Smooth muscle cell (in vitro differentiated cells): ENCODE measurements at regions not wholly inside any gene's neighbourhood (a gene's known extent, or its start where the extent isn't known, plus 50 kb on each side); places are given as distances from the start of the nearest gene placed in this dataset.

Experiments
- DNase-seq: peaks from one replicate; lab custom pipeline; 2025; ENCODE audit not compliant: unreplicated experiment; lab: John Stamatoyannopoulos, UW
- H2AFZ ChIP-seq: fragments of 200-600 bp; sonication (generic); 2 replicates; pipeline ENCODE4 v1.6.0; 2016; ENCODE audit warnings: antibody characterized with exemption, low read depth, mild to moderate bottlenecking
- H3F3A ChIP-seq: fragments of 200-600 bp; sonication (generic); 2 replicates; pipeline ENCODE4 v1.6.0; 2017; ENCODE audit warnings: antibody characterized with exemption, low read depth
- H3K27ac ChIP-seq: fragments of 200-600 bp; sonication (generic); 2 replicates; pipeline ENCODE4 v1.5.1; 2016; ENCODE audit warnings: low read depth, mild to moderate bottlenecking
- H3K27me3 ChIP-seq: fragments of 200-600 bp; sonication (generic); 2 replicates; pipeline ENCODE4 v1.6.1; 2016; ENCODE audit warnings: low read depth, mild to moderate bottlenecking
- H3K36me3 ChIP-seq: fragments of 200-600 bp; sonication (generic); 2 replicates; pipeline ENCODE4 v1.5.1; 2016; ENCODE audit warnings: low read depth
- H3K4me1 ChIP-seq: fragments of 200-600 bp; sonication (generic); 2 replicates; pipeline ENCODE4 v1.5.1; 2016; ENCODE audit warnings: low read depth
- H3K4me2 ChIP-seq: fragments of 200-600 bp; sonication (generic); 2 replicates; pipeline ENCODE4 v1.6.0; 2016; ENCODE audit warnings: mild to moderate bottlenecking
- H3K4me3 ChIP-seq: fragments of 200-600 bp; sonication (generic); 2 replicates; pipeline ENCODE4 v1.5.1; 2016; ENCODE audit warnings: mild to moderate bottlenecking
- H3K79me2 ChIP-seq: fragments of 200-600 bp; sonication (generic); 2 replicates; pipeline ENCODE4 v1.6.0; 2016; ENCODE audit warnings: low read depth, mild to moderate bottlenecking
- H3K9ac ChIP-seq: fragments of 200-600 bp; sonication (generic); 2 replicates; pipeline ENCODE4 v1.6.0; 2016; ENCODE audit warnings: low read depth
- H3K9me3 ChIP-seq: fragments of 200-600 bp; sonication (generic); replicated peaks from 2 replicates; pipeline ENCODE4 v1.5.1; 2016; ENCODE audit warnings: low read depth
- H4K20me1 ChIP-seq: fragments of 200-600 bp; sonication (generic); 2 replicates; pipeline ENCODE4 v1.6.0; 2016; ENCODE audit warnings: low read depth
- WGBS: methylation state at CpG from one replicate; pipeline ENCODE4 v1.1.7; 2016; ENCODE audit warnings: low lambda C conversion rate; 5-methylcytosine and 5-hydroxymethylcytosine counted together
- TF ChIP-seq, protein P1 (sequence below): fragments of 200-600 bp; sonication (generic); IDR thresholded peaks from 2 replicates; pipeline ENCODE4 v1.5.1; 2017; ENCODE audit warnings: borderline replicate concordance, mild to moderate bottlenecking, antibody characterized with exemption; ENCODE audit not compliant: insufficient read depth, poor library complexity, severe bottlenecking

GRCh38 chr2:225190987-225191386 lies 148.7 kb upstream of the DOCK10 start:
- TF ChIP-seq, protein P1, sequence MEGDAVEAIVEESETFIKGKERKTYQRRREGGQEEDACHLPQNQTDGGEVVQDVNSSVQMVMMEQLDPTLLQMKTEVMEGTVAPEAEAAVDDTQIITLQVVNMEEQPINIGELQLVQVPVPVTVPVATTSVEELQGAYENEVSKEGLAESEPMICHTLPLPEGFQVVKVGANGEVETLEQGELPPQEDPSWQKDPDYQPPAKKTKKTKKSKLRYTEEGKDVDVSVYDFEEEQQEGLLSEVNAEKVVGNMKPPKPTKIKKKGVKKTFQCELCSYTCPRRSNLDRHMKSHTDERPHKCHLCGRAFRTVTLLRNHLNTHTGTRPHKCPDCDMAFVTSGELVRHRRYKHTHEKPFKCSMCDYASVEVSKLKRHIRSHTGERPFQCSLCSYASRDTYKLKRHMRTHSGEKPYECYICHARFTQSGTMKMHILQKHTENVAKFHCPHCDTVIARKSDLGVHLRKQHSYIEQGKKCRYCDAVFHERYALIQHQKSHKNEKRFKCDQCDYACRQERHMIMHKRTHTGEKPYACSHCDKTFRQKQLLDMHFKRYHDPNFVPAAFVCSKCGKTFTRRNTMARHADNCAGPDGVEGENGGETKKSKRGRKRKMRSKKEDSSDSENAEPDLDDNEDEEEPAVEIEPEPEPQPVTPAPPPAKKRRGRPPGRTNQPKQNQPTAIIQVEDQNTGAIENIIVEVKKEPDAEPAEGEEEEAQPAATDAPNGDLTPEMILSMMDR: no peak
- Histone ChIP-seq H3K27me3 (no peaks in the 10 kb centered on the region), H3K4me2 (no peak overlapping the region), H3K4me3 (no peak overlapping the region), H2AFZ (no peak overlapping the region), H3K79me2 (no peaks in the 10 kb centered on the region), H3F3A (no peaks in the 10 kb centered on the region), H3K9me3 (no peaks in the 10 kb centered on the region), H3K9ac (no peak overlapping the region), H3K4me1 (no peaks in the 10 kb centered on the region), H4K20me1 (no peaks in the 10 kb centered on the region), H3K27ac (no peak overlapping the region), H3K36me3 (no peaks in the 10 kb centered on the region)
- 83% methylated on average over 1 of the region's 1 CpG for whole genome bisulfite sequencing
- no peak for DNase-seq

DNA sequence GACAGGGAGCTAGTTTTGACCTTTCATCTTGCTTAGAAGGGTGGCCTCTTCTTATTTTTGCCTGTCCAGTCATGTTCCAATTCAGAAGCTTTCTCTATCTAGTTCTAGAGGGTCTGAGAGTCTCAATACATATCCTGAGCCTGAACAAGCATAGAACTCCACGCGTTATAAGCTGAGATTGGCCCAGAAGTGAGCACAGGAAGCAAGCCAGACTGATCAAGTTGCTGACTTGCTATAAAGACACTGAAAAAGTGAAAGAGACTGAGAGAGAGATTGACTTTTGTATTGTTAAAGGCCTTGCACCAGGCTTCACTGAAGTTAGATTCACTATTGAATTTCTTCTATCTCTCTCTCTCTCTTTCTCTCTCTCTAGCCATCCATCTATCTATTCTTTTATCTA lies 142.7 kb upstream of the DOCK10 start:
- Histone ChIP-seq H3K27me3 (no peaks in the 10 kb centered on the region), H3K4me3 (no peak overlapping the region), H3K27ac (no peak overlapping the region), H3K79me2 (no peaks in the 10 kb centered on the region), H3K36me3 (no peaks in the 10 kb centered on the region), H3F3A (no peaks in the 10 kb centered on the region), H4K20me1 (no peaks in the 10 kb centered on the region), H2AFZ (no peak overlapping the region), H3K4me1 (no peaks in the 10 kb centered on the region), H3K4me2 (no peak overlapping the region), H3K9ac (no peak overlapping the region), H3K9me3 (no peaks in the 10 kb centered on the region)
- 60% methylated on average over 2 of the region's 2 CpGs for WGBS
- TF ChIP-seq, protein P1: no peak
- no peak for DNase-seq

- no peaks in the 10 kb centered on the region for H3K36me3 ChIP-seq
- no peak overlapping the region for H3K4me2 ChIP-seq
- H3K9me3 ChIP-seq: no peaks in the 10 kb centered on the region
- no peaks in the 10 kb centered on the region for H3K79me2 ChIP-seq
- no peaks in the 10 kb centered on the region for H3K27me3 ChIP-seq
- DNase-seq: no peak
- no peak overlapping the region for H3K9ac ChIP-seq
- WGBS: 85% methylated on average over 1 of the region's 1 CpG
- no peaks in the 10 kb centered on the region for H4K20me1 ChIP-seq
- H3K4me3 ChIP-seq: no peak overlapping the region
- no peaks in the 10 kb centered on the region for H3K4me1 ChIP-seq
- H2AFZ ChIP-seq: no peak overlapping the region
- TF ChIP-seq, protein P1: no peak
- no peaks in the 10 kb centered on the region for H3F3A ChIP-seq
- H3K27ac ChIP-seq: no peak overlapping the region
Measured at GRCh38 chr2:225182126-225182525, 139.9 kb upstream of the DOCK10 start.

- 71% methylated on average over 1 of the region's 1 CpG for WGBS
- no peaks in the 10 kb centered on the region for H3K36me3 ChIP-seq
- no peak overlapping the region for H3K9ac ChIP-seq
- H3K27ac ChIP-seq: no peak overlapping the region
- no peak overlapping the region for H3K4me2 ChIP-seq
- DNase-seq: no peak
- no peaks in the 10 kb centered on the region for H4K20me1 ChIP-seq
- H2AFZ ChIP-seq: no peak overlapping the region
- no peaks in the 10 kb centered on the region for H3K27me3 ChIP-seq
- H3K9me3 ChIP-seq: no peaks in the 10 kb centered on the region
- H3K4me3 ChIP-seq: no peak overlapping the region
- no peaks in the 10 kb centered on the region for H3F3A ChIP-seq
- no peaks in the 10 kb centered on the region for H3K79me2 ChIP-seq
- H3K4me1 ChIP-seq: no peaks in the 10 kb centered on the region
- TF ChIP-seq, protein P1: no peak
Measured at GRCh38 chr2:225177098-225177497, 134.8 kb upstream of the DOCK10 start.
